ENCODE measurements at regions not wholly inside any gene's neighbourhood (a gene's known extent, or its start where the extent isn't known, plus 50 kb on each side); places are given as distances from the start of the nearest gene placed in this dataset.

DNA sequence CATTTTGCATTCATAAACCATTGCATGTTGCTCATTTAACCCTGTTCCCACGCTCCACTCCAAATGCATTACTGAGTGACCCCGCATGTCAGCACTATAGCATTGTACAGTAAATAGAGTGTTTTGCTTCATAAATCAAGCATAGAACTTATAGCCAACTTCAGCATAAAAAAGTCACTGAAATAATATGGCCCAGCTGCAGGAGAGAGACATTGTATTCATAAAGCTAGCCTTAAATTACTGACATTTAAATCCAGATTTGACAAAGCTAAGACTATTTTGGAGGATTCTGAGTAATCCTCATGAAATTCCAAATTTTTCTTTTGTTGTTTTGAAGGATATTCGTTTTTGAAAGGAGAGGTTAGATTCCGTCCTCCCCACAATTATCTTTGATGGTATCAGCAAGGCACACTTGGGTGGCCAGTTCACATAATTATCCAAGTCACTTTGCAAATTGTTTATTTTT lies 320.9 kb upstream of the TCF4 start:
- TF ChIP-seq, protein P1, sequence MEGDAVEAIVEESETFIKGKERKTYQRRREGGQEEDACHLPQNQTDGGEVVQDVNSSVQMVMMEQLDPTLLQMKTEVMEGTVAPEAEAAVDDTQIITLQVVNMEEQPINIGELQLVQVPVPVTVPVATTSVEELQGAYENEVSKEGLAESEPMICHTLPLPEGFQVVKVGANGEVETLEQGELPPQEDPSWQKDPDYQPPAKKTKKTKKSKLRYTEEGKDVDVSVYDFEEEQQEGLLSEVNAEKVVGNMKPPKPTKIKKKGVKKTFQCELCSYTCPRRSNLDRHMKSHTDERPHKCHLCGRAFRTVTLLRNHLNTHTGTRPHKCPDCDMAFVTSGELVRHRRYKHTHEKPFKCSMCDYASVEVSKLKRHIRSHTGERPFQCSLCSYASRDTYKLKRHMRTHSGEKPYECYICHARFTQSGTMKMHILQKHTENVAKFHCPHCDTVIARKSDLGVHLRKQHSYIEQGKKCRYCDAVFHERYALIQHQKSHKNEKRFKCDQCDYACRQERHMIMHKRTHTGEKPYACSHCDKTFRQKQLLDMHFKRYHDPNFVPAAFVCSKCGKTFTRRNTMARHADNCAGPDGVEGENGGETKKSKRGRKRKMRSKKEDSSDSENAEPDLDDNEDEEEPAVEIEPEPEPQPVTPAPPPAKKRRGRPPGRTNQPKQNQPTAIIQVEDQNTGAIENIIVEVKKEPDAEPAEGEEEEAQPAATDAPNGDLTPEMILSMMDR (IDR thresholded peaks at IDR 0.05; ENCODE audit: low read length): no peak
- no peak for TF ChIP-seq EZH2 (IDR thresholded peaks at IDR 0.05; ENCODE audit: borderline replicate concordance, low read length)

Measured in OCI-LY1 (cell line).